Stimulated activated CD8-positive, alpha-beta memory T cell treated with anti-CD3 and anti-CD28 coated beads, Interleukin-4, amount 100 ng/mL, for 4 hours (primary cell): ENCODE measurements at regions not wholly inside any gene's neighbourhood (a gene's known extent, or its start where the extent isn't known, plus 50 kb on each side); places are given as distances from the start of the nearest gene placed in this dataset.

Source experiments
- DNase-seq, 2 donors: peaks; one replicate each; pipeline ENCODE4 v3.0.0-alpha.2; 2020; ENCODE audit warnings: low read depth in 2 of 2, low spot score in 1 of 2

GRCh38 chr5:135207866-135208265 is 173.8 kb upstream of the PITX1 start:
- DNase-seq = no peak

- DNase-seq = no peak
These were observed 172.8 kb upstream of the PITX1 start for GRCh38 chr5:135206862-135207261.

GRCh38 chr5:135205632-135206349 is 171.8 kb upstream of the PITX1 start:
- no peak for DNase-seq

DNA sequence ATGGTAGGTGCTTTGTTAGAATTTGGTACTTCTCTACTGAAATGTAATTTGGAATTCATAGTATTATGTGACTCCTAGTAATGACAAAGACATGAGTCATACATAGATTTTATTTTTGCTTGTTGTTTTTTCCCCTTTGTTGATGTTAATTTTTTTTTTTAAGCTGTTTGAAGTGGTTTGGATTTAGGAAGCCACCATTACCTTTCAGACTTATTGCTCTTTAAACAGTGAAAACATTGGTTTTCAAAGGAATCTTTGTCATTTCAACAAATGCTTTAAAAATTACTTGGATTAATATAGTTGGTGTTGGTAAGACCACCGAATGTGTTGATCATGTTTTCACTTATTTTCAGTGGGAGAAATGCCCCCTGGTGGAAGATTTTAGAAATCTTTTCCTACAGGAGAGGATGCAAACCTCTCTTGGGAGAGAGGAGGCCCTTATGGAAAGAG is 170.1 kb upstream of the PITX1 start:
- no peak for DNase-seq

- no peak for DNase-seq
These were observed 169.6 kb upstream of the PITX1 start for GRCh38 chr5:135203593-135204036.

DNA sequence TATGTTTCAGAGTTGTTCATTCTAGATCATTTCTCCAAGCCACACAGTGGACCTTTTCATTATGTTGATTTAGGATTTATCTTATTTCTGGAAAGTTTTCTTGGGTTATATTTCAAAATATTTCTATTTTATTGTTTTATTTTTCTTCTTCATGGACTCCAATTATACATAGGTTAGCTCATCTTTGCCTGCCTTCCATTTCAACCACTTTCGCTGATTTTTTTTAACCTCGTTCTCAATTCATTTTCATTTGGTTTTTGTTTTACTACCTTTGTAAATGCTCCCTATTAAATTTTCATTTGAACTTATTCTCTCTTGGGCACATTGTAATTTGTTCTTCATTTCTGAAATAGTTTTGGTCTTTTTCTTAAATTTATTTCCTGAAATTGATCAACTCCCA is 169.0 kb upstream of the PITX1 start:
- DNase-seq = no peak

- no peak for DNase-seq
These were observed 165.9 kb upstream of the PITX1 start for GRCh38 chr5:135199919-135200318.

DNA sequence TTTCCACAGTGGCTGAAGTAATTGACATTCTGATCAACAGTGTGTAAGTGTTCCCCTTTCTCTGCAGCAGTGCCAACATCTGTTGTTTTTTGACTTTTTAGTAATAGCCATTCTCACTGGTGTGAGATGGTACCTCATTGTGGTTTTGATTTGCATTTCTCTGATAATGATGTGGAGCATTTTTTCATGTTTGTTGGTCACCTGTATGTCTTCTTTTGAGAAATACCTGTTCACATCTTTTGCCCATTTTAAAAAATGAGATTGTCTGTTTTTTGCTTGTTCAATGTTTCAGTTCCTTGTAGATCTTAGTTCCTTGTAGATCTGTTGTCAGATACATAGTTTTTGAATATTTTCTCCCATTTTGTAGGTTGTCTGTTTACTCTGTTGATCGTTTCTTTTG is 162.5 kb upstream of the PITX1 start:
- no peak for DNase-seq

- no peak for DNase-seq
These were observed 161.2 kb upstream of the PITX1 start for GRCh38 chr5:135195270-135195608.

- DNase-seq = no peak
These were observed 160.7 kb upstream of the PITX1 start for GRCh38 chr5:135194573-135195269.

DNA sequence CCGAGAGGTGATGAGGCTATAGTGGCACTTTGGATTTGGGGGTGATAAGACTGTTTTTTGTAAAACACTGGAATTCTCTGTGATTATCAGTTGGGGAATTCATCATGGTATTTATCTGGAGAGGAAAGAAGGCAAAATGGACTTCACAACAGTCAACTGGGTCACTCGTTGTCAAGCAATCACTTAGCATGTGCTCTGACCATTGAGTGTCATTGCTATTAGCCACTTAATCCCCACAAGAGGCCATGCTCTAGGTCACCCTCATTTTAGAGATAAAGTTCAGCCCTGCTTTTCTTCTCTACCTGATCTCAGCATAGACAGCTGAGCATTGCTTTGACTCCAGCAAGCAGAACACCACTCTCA is 160.1 kb upstream of the PITX1 start:
- no peak for DNase-seq

- no peak for DNase-seq
These were observed 159.4 kb upstream of the PITX1 start for GRCh38 chr5:135193213-135194125.

DNA sequence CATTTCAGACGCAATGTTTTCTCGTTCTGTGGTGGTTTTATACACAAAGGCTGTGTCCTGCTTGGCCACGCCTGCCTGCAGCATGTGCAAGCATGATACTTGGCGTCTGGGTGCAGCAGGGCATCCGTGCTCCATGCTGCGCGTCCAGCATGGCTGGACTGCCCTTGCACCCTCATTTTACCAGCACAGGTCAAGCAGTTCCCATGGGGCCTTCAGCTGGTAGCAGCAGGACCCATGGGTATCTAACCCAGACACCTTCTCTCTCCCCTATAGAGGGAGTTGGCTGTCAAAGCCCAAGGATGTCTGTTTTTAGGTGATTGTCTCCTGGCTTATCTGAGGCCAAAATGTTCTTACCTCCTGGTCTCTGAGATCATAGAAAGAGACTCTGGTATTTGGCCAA is 158.3 kb upstream of the PITX1 start:
- no peak for DNase-seq

DNA sequence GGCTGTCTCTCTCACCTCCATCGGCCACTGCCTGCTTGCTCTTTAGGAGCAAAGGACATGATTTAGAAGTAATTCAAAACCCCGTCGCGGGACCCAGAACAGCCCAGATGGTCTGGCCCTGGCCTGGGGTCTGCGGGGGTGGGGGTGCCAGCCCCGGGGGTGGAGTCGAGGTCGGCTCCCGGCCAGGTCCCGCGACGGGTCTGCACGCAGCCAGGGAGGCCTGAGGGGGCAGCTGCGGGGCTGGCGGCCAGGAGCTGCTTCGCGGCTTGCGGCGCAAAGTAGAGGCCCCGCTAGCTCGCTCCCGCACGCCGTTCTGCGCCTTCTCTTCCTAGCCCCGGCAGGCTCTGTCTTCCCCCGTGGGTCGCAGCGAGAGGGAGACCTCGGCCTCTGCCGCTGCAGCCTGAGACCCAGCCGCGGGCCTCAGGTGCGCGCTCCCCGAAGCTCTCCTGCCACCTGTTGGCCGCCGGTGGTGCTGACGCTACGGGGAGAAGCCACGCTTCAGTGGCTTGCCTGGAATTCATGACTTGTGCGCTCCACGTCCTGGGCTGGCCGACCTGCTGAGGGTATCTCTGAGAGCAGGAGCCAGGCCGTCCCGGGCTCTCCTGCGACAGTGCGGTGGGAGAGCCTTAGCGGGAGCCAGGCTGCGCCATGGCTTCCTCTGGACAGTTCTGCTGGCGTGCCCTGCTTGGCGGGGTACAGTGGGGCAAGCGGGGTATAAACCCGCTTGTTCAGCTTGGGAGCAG is 157.2 kb upstream of the PITX1 start:
- peak; percentile 10 to 43 for DNase-seq

- no peak for DNase-seq
These were observed 156.5 kb upstream of the PITX1 start for GRCh38 chr5:135190416-135191083.

DNA sequence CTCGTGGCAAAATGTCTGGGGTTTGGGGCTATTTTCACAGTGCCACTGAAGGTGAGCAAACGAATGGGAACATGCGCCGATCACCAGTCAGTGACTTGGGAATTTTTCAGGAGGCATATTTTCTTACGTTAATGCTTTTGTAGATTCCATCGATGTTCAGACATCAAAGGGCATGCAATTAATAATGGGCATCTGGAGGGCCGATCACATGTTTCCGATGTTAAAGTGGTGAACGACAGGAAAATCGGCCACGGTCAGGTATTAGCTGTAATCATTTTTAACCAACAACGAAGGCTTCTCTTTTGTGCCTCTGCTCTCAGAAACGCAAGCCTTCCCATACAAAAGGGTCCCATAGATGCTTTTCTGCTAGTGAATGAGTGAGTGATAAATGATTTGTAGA is 155.0 kb upstream of the PITX1 start:
- no peak for DNase-seq

DNA sequence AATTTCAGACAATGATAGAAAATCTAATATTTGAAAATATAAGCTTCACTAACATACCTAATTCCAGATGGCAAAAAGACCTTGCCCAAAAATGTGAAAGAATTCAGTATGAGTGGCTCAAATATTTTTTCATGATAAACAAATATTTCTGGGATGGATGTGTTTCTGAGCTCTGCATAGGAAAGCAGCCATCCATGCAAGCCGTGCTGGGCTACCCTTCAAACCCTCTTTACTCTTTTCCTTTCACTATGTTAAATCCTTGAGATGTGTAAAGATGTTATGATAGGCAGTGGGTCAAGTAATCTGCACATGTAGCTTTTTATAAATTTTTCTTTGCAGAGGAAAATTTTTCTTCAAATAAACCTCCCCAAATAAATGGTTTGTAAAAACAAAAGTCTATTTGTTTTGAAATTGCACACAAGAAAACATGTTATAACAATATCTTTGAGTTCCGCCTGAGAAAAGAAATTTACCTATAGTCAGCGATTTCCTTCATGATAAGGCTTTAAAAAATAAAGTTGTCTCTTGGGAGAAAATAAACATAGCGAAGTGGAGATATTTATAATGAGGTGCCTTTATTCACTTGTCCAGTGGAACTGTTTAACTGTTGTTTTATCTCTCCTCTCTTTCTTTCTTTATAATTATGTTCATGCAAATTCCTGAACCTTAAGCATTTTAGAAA is 154.3 kb upstream of the PITX1 start:
- no peak for DNase-seq

GRCh38 chr5:135186662-135187522 is 152.9 kb upstream of the PITX1 start:
- no peak for DNase-seq

DNA sequence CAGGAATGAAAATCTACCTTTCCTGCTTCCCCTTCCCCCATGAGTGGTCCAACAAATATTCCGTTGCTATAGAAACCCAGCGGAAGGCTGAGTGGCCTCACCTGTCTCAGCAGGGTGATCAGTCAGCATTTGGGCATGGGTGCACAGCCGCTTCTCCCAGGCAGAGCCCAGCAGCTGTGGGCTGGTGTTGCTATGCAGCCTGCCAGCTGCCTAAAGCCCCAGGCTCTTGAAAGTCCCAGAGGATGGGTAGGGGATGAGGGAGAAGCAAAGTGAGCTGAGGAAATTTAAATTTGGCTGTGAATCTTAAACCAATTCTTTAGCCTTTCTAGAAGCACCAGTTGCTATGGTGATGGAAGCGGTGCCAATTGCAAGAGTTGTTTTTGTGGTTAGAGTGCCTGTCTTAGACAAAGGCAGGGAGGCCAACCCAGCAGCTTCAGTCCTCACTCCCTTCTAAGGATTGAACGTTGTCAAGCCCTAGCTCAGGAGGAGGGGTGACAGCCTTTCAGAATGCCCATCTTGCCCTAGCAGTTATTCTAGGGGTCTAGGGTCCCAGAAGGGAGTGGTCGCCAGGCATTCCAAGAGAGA is 151.5 kb upstream of the PITX1 start:
- DNase-seq = no peak
